NCI-H510A (cell line): ENCODE measurements at regions not wholly inside any gene's neighbourhood (a gene's known extent, or its start where the extent isn't known, plus 50 kb on each side); places are given as distances from the start of the nearest gene placed in this dataset.
A peak's percentile ranks its signal among the peaks of the same experiment; 100 is the strongest.
"Not testable (repeated sequence)": the region's sequence is repeated elsewhere in the genome, so short reads cannot be mapped to it uniquely, and the experiment has no call there.

Experiments
- DNase-seq: peaks from one replicate; lab custom pipeline; 2025; lab: John Stamatoyannopoulos, UW

DNA sequence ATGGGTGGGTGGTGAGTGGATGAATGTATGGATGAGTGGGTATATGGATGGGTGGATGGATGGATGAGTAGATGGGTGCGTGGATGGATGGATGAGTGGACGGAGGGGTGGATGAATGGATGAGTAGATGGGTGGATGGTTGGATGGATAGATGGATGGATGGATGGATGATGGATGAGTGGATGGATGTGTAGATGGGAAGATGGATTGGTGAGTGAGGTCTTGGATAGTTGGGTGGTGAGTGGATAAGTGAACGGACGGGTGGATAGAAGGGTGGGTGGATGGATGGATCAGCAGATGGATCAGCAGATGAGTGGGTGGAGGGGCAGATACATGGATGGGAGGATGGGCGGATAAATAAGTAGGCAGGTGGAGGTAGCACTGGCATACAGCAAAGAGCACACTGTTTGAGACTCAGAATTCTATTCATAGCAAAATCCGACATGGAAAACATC is 163.5 kb downstream of the C9orf50 start:
- no peak for DNase-seq

DNA sequence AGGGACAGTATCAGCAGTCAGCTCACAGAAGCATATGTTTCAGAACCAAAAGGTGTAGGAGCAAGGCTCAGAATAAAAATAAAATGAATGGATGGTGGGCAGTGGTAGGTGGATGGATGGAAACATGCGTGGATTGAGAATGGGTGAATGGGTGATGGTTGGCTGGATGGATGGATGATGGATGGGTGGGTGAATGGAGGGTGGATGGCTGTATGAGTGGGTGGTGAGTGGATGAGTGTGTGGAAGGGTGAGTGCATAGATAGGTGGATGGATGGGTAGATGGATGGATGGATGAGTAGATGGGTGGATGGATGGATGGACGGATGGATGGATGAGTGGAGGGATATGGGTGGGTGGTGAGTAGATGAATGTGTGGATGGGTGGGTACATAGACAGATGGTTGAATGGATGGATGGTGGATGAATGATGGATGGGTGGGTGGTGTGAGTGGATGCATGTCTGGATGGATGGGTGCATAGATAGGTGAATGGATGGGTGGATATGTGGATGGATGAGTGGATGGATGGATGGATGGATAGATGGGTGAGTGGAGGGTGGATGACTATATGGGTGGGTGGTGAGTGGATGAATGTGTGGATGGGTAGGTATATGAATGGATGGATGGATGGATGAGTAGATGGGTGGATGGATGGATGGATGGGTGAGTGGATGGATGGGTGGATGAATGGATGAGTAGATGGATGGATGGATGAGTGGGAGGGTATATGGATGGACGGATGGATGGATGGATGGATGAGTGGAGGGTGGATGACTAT is 164.2 kb downstream of the C9orf50 start:
- no peak for DNase-seq

DNA sequence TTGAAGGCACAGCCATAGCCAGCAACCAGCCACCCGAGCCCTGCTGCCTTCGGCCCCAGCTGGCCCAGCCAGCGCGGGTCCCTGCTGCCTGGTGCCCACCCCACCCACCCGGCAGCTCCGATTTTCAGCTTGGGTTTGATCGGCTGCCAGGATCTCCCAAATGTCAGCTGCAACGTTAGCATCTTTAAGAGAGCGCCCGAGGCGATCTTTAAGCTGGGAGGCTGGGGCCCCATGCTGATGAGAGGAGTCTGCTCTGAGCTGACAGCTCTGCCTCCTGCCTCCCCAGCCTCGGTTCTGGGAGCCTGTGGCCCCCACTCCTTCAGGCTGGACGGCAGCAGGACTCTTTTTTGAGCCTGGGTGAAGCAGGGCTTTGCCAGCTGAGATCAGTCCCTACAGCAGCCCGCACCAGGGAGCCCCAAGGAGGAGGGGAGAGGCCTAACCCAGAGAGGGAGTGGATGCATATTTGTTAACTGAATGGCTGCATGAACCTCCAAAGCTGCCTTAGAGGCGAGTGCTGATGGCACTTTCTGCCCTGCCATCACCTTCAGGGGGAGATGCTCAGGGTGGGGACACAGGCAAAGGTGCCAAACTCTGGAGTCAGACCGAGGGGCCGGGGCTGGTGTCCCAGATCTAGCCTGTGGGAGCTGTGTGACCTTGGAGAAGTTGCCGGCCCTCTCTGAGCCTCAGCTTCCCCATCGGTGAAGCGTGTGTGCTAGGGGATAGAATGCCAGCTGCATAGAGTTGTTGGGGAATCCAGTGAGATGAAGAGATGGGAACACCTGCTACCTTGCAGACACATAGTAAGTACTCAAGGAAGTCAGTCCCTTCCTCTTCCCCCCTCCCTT is 165.5 kb downstream of the C9orf50 start:
- DNase-seq, result no peak

DNA sequence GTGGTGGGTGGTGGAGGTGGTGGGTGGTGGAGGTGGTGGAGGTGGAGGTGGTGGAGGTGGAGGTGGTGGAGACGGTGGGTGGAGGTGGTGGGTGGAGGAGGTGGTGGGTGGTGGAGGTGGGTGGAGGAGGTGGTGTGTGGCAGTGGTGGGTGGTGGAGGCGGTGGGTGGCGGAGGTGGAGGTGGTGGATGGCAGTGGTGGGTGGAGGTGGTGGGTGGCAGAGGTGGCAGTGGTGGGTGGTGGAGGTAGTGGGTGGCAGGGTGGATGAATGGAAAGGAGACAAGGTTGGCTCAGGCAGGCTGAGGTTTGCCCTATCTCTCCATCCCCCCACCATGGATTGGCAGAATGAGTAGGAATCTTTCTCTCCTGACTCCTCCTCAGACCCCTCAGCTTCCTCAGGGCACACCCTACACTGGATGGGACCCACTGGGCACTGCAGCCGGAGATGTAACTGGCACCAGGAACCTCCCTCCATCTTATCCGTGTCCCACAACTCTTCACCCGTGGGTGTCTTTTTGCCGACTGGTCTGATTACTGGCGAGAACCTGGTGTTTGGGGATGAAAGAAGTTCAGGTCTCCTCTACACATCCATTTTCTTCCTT is 166.3 kb downstream of the C9orf50 start:
- DNase-seq, result no peak

DNA sequence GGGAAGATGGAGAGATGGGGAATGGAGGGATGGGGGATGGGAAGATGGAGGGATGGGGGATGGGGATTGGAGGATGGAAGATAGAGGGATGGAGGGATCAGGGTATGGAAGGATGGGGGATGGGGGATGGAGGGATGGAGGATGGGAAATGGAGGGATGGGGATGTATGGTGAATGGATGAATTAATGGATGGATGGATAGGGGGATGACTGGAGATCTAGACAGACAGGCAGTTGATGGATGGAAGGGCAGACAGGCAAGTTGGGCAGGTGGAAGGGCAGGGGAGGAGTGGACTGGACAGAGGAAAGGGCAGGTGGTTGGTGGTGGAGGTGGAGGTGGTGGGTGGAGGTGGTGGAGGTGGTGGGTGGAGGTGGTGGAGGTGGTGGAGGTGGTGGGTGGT is 167.2 kb downstream of the C9orf50 start:
- DNase-seq, result no peak

DNA sequence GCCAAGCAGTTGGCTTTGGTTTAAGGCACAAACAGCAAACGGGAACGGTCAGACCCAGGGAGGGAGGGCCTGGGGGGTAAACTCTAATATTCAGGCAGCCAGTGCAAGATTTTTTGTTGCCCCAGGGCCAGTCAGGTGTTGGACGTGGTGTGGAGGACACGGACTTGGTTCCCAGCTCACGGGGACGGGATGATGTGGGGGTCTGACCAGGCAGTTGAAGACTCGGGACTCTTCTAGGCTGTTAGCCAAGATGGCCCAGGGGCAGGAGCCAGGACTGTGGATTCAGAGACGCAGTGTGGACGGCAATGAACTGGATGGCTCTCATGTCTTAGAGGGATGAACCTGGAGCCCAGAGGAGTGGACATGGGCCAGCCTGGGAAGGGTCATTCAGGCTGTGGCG is 169.2 kb downstream of the C9orf50 start:
- no peak for DNase-seq

DNA sequence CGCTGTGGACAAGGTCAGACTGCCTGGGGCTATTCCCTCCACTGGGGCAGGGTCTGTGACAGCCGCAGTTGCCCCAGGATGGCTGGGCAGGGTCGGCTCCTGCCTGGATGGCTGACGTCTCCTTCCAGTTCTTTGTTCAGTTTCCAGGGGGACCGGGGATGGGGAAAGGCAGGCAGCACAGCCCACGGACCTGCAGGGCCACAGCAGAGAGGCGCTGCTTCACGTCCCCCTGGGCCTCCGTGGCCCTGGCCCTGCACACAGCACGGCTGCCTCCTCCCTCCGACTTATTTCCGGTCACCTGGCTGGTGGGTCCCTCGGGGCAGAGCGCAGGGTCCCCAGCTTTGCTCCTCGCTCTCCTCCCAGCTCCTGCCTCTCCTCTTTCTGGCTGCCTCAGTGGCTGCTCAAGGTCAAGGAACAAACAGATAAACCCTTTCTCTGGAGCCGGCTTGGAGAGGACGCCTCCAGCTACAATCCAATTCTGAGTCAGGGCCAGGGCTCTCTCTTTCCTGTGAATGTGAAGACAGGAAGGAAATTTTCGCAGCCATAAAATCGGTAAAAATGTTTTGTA is 169.7 kb downstream of the C9orf50 start:
- DNase-seq, result no peak

DNA sequence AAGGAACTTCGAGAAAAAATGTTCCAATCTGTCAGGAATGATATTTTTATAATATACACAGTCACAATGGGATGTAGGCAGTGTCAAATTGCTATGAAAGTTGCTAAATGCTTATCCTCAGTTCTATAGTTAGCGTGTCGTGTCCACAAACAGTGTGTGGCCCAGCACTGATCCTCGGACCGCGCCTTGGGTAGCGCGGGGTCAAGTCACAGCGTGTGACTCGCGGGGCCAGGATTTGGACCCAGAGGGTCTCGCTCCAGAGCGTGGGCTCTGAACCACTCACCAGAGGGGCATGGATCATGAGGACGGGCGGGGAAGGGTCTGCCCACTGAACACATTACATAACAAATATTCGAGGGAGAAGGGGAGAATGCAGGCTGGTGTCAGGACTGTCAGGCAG is 171.8 kb downstream of the C9orf50 start:
- no peak for DNase-seq

DNA sequence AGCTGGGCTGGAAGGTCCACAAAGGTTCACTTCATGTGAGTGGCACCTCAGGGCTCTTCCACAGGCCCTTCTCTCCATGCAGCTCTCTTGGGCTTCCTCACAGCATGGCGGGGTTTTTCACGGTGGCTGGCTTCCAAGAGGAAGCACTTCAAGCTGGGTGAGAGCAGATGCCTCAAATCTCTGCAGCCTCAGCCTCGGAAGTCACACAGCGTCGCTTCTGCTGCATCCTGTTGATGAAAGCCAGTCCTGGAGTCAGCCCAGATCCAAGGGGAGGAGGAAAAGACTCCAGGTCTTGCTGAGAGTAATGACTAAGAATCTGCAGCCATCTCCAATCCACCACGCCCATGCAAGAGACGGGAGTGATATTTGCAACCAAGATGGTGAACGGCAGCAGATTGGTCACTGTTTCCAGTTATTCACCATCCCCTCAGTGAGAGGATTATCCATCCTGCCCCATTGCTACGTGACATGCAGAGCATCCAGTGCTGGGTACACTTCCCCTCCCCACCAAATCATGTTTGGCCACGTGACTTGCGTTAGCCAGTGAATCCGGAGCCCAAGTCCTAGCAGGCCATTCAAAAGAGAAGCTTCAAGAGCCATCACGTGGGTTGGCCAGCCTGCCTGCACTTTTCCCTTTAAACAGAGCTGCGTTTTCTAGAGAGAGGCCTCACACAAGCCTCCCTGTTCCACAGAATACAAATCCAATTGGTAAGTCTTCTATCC is 173.9 kb downstream of the C9orf50 start:
- DNase-seq, result peak; percentile 54

DNA sequence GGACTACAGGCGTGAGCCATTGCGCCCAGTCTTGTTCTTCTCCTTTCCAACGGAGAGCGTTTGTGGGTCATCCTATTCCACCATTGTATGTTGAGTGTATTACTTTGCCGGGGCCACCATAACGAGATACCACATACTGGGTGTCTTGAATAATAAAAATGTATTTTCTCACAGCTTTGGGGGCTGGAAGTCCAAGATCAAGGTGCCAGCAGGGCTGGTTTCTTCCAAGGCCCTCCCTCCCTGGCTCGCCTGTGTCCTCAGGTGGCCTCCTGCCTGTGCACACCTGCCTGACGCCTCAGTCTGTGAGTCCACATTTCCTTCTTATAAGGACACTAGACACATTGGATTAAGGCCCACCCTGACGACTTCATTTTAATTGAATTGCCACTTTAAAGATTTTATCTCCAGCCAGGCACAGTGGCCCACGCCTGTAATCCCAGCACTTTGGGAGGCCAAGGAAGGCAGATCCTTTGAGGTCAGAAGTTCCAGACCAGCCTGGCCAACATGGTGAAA is 175.1 kb downstream of the C9orf50 start:
- no peak for DNase-seq

DNA sequence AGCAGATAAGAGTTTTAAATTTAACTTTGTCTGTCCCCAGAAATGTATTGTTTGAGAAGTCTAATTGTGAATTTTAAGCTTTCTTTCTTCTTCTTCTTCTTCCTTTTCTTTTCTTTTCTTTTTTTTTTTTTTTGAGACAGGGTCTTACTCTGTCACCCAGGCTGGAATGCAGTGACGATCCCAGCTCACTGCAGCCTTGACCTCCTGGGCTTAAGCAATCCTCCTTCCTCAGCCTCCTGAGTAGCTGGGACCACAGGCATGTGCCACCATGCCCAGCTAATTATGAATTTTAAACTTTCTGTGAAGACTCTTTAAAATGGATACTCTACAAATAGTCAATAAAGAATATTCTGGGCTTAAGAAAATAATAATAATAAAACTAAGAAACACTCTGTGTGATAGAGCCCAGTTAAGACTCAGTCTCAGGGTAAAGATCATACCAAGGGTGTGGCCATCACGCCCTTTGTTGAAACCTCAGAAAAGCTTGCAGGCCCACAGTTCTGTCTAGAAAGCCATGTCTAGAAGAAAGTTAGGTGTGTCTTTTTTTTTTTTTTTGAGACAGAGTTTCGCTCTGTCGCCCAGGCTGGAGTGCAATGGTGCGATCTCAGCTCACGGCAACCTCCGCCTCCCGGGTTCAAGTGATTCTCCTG is 177.3 kb downstream of the C9orf50 start:
- DNase-seq, result not testable (repeated sequence)

DNA sequence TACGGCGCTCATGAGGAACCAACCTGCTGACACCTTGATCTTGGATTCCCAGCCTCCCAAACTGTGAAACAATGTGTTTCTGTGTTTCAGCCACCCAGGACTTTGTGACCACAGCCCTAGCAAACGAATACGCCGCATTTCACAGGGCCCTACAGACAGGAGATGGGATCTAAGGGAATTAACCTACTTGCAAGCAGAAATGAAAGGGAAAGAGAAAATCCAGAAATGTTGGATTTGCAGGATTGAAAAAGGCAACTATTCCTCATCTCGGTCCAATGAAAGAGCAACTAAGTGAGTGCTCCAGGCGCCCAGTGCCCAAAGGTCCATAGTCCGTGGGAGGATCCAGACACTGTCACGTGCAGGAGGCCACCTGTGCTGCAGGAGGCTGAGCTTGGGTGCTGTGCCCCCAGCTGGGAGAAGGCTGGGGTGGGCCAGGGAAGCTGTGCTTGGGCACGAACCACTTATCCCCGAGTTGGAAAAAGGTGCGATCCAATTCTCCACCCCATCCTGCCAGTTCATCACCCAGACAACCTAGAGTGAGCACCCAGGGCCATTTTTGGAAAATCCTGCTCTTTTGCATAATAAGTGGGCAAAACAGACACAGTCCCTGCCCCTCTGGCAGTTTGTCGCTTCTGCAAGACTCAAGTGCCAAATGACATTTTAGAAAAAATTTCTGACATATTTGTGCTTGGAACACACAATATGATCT is 177.9 kb downstream of the C9orf50 start:
- no peak for DNase-seq

DNA sequence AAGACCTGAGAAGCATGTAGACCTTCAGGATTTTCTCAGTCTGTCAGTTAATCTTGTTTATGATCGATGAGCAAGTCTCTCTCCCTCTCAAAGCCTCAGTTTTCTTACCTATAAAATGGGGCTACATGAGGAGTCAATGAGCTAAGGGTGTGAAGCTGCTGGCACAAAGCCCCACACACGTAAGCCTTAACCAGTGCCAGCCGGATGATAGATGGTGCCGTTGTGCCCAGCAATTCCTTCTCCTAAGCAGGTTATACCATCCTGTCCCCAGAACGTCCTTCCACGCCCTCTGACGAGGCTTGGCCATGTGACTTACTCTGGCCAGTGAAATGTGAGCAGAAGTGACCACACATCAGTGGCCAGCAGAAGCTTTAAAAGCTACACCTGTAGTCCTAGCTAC is 179.0 kb downstream of the C9orf50 start:
- no peak for DNase-seq

DNA sequence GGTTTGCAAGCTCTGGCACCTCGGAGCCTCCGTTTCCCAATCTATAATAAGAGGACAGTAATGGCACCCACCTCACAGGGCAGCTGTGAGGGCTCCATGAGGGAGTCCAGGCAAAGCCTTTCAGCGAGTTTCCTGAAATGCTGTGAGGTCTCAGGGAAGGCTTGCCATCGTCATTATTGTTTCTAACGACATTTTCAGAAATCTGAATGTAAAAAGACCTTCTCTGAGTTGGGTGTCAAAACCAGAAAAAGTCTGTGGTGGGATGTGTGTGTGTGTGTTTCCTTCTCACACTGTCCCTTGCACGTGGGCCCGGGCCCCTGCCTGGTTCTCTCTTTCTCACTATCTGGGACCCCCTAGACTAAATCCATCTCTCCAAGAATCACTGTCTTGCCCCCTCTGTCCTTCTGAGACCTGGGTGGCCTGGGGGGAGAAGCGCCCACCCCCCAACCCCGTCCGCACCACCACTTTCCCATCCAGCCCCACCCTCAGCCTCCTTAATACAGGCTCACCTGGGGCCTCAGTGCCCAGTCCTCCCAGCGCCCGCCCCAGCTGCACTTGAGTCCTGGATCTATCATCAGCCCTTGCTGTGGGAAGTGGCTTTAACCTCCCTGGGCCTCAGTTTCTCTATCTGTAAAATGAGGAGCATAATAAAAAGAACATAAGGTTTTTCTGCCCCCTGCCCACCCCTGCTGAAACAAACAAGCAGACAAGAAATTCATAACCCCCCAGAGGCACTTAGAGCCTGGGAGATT is 180.3 kb downstream of the C9orf50 start:
- no peak for DNase-seq

DNA sequence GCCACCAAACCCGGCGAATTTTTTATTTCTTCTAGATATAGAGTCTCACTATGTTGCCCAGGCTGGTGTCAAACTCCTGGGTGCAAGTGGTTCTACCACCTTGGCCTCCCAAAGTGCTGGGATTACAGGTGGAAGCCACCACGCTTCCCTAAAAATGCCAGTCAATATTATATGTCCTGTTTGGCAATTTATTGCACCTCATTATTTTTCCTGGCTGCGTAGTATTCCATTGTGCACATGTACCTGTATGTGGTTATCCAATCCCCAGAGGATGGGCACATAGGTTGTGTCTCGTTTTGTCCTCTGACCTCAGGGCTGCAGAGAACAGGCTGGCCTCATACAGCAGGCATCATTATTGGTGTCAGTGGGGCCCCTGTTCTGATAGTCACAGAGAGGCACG is 181.7 kb downstream of the C9orf50 start:
- DNase-seq, result no peak

DNA sequence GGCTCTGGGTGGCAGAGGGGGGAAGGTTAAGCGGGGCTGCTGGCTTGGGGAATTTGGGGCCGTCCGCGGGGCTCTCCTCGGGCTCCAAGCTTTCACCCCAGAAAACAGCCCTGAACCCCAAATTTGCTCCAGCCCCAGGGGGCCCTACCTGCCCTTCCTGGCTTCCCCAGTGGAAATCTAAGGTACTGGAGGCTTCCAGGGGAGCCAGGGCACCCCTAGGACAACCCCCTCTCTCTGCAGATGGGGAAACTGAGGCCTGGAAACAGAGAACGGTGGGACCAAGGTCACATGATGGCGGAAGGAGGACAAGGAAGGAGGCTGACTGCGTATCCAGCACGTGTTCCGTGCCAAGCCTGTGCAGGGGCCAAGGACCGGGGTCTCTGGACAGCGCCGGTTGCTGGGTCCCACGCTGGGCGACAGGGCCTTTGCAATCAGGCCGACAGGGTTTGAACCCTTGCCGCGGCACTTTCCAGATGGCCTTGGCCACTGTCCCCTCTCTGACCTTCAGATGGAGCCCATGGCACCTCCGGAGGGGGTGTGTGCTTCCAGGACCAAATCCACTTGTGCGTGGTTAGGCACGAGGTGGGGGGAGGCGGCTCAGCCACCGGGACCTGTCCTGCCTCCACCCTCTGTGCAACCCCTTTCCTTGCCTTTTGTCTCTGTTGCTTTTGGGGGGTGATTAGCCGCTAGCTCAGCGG is 183.1 kb downstream of the C9orf50 start:
- no peak for DNase-seq

DNA sequence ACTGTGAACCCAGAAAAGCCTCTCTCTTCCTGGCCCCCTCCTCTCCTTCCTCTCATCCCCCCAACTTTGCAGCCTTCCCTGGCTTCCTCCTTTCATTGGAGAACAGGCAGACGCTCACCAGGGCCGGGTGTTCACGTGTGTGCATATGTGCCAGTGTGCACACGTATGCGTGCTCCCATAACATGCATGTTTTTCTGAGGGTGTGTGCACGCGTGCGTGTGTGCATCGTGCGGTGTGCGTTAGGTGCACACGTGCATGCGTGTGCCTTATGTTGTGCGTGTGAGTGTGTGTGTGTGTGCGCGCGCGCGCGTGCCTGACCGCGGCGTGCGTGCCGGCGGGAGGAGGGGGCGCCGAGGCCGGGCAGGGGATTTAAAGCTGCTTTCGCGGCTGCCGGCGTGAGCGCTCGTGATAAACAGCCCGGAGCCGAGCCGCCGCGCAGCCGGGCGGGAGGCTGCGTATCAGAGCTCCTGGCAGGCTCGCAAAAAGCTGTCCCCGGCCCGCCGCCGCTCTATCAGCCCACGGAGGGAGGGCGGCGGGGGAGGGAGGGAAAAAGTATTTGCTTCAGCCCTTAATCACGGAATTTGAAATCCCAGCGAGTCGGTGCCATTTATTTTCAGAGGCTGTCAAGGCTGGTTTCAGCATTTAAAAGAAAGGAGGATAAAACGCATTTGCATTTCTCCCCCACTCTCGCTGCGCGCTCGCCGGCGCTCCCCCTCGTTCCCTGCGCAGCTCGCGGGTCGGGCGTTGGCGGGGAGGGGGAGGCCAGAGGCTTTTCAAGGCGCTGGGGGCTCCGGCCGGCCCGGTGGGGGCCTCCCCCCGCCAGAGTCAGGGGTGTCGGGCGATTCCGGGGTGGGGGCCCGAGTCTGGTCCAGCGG is 183.9 kb downstream of the C9orf50 start:
- no peak for DNase-seq
